NB4 (cell line): ENCODE measurements at regions not wholly inside any gene's neighbourhood (a gene's known extent, or its start where the extent isn't known, plus 50 kb on each side); places are given as distances from the start of the nearest gene placed in this dataset.

Experiments
- POLR2A ChIP-seq: IDR thresholded peaks from 2 replicates; pipeline ENCODE4 v1.6.1; 2011; ENCODE audit warnings: mild to moderate bottlenecking; ENCODE audit not compliant: insufficient read length; ENCODE audit errors: extremely low read depth
- TF ChIP-seq, protein P1 (sequence below): IDR thresholded peaks from one replicate; pipeline ENCODE4 v1.5.1; 2012; ENCODE audit warnings: low read depth, low read length

DNA sequence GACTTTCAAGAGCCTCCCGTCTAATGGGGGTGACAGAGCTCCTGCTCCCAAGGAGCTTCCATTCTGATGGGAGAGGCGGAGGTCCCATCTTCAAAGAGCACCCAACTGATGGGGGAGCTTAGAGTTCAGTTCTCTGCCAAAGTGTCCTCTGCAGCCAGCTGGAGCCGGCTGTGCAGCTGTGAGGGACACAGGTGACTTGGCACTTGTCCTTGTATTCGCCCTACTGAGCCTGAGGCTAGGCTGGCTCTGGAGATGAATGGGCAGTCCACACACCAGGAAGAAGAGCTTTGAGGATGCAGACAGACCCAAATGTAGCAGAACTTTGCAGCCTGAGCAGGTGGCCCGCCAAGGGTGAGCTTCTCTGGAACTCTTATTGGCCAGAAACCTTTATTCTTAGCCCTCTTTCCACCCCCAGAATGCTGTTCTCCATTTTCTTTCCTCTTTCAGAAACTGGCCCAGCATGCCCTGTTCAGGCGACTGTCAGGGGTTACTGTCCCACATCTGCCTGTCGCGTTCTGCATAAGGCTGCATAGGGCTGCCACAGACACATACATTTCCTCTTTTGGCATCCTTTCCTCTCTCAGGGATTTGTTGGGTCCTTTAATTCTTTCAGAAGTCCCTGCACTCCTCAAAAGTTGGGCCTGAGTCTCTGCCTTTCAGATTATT lies 108.7 kb upstream of the LRFN2 start:
- TF ChIP-seq, protein P1, sequence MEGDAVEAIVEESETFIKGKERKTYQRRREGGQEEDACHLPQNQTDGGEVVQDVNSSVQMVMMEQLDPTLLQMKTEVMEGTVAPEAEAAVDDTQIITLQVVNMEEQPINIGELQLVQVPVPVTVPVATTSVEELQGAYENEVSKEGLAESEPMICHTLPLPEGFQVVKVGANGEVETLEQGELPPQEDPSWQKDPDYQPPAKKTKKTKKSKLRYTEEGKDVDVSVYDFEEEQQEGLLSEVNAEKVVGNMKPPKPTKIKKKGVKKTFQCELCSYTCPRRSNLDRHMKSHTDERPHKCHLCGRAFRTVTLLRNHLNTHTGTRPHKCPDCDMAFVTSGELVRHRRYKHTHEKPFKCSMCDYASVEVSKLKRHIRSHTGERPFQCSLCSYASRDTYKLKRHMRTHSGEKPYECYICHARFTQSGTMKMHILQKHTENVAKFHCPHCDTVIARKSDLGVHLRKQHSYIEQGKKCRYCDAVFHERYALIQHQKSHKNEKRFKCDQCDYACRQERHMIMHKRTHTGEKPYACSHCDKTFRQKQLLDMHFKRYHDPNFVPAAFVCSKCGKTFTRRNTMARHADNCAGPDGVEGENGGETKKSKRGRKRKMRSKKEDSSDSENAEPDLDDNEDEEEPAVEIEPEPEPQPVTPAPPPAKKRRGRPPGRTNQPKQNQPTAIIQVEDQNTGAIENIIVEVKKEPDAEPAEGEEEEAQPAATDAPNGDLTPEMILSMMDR = no peak
- TF ChIP-seq POLR2A = no peak
